WTC11 (cell line): ENCODE measurements at regions not wholly inside any gene's neighbourhood (a gene's known extent, or its start where the extent isn't known, plus 50 kb on each side); places are given as distances from the start of the nearest gene placed in this dataset.

ENCODE experiments used
- ATAC-seq: fragments of 200-7000 bp; cut with Tn5 transposase; 2 replicates; pipeline ENCODE4 v1.10.0; 2021; ENCODE audit warnings: mild to moderate bottlenecking, moderate library complexity
- CTCF ChIA-PET: fragments of 300-600 bp; sonication (Branson Sonifier 250); formaldehyde crosslinking; loops from one replicate; lab custom pipeline; 2021; ENCODE audit warnings: antibody characterized with exemption; lab: Charles Lee
- POLR2A ChIA-PET: fragments of 350-600 bp; sonication (Branson Sonifier 250); formaldehyde crosslinking; loops from one replicate; lab custom pipeline; 2021; ENCODE audit warnings: antibody characterized with exemption; lab: Charles Lee
- DNase-seq: peaks from one replicate; pipeline ENCODE4 v3.0.0; 2021; ENCODE audit warnings: low spot score
- H3K27ac Mint-ChIP-seq: 2 replicates; pipeline ENCODE4 v1.8.0; 2021; ENCODE audit warnings: mixed read lengths
- H3K27me3 Mint-ChIP-seq: 2 replicates; pipeline ENCODE4 v1.8.0; 2021; ENCODE audit warnings: low read depth, mild to moderate bottlenecking, moderate library complexity, mixed read lengths
- H3K36me3 Mint-ChIP-seq: 2 replicates; pipeline ENCODE4 v1.8.0; 2021; ENCODE audit warnings: mixed read lengths
- H3K4me1 Mint-ChIP-seq: 2 replicates; pipeline ENCODE4 v1.8.0; 2022; ENCODE audit warnings: mixed read lengths
- H3K4me3 Mint-ChIP-seq: 2 replicates; pipeline ENCODE4 v1.8.0; 2021; ENCODE audit warnings: mild to moderate bottlenecking, moderate library complexity, mixed read lengths
- H3K9me3 Mint-ChIP-seq: 2 replicates; pipeline ENCODE4 v1.8.0; 2021; ENCODE audit warnings: mixed read lengths
- E2F4 ChIP-seq: sonication (generic); formaldehyde crosslinking; IDR thresholded peaks from 2 replicates; pipeline ENCODE4 v1.8.1; 2022; ENCODE audit warnings: low read depth, mild to moderate bottlenecking, moderate library complexity, missing genetic modification reagents, borderline replicate concordance
- ESRRA ChIP-seq: sonication (generic); formaldehyde crosslinking; IDR thresholded peaks from 2 replicates; pipeline ENCODE4 v1.8.1; 2022; ENCODE audit warnings: mild to moderate bottlenecking, missing genetic modification reagents, borderline replicate concordance
- ETV6 ChIP-seq: sonication (generic); formaldehyde crosslinking; IDR thresholded peaks from 2 replicates; pipeline ENCODE4 v1.8.1; 2022; ENCODE audit warnings: mild to moderate bottlenecking, missing genetic modification reagents
- FOXP1 ChIP-seq: sonication (generic); formaldehyde crosslinking; IDR thresholded peaks from 2 replicates; pipeline ENCODE4 v1.8.0; 2022; ENCODE audit warnings: missing genetic modification reagents, mild to moderate bottlenecking, moderate library complexity, borderline replicate concordance
- HMGXB4 ChIP-seq: sonication (generic); formaldehyde crosslinking; IDR thresholded peaks from 2 replicates; pipeline ENCODE4 v1.8.1; 2023; ENCODE audit warnings: mild to moderate bottlenecking, moderate library complexity, missing genetic modification reagents
- JUN ChIP-seq: sonication (generic); formaldehyde crosslinking; IDR thresholded peaks from 2 replicates; pipeline ENCODE4 v1.8.0; 2023; ENCODE audit warnings: mild to moderate bottlenecking, missing genetic modification reagents
- MYBL2 ChIP-seq: sonication (generic); formaldehyde crosslinking; IDR thresholded peaks from 2 replicates; pipeline ENCODE4 v1.8.1; 2023; ENCODE audit warnings: mild to moderate bottlenecking, moderate library complexity, missing genetic modification reagents
- NFATC4 ChIP-seq: fragments of 250-450 bp; sonication (Bioruptor Pico); IDR thresholded peaks from 2 replicates; pipeline ENCODE4 v1.9.0; 2021; ENCODE audit warnings: mild to moderate bottlenecking
- OVOL2 ChIP-seq: fragments of 250-450 bp; sonication (Bioruptor Pico); IDR thresholded peaks from 2 replicates; pipeline ENCODE4 v1.9.0; 2021; ENCODE audit warnings: mild to moderate bottlenecking, borderline replicate concordance
- PRDM15 ChIP-seq: sonication (generic); formaldehyde crosslinking; IDR thresholded peaks from 2 replicates; pipeline ENCODE4 v1.8.0; 2022; ENCODE audit warnings: missing genetic modification reagents
- PRRX2 ChIP-seq: fragments of 250-450 bp; sonication (Bioruptor Pico); IDR thresholded peaks from 2 replicates; pipeline ENCODE4 v1.8.0; 2021; ENCODE audit warnings: mild to moderate bottlenecking
- SP1 ChIP-seq: sonication (generic); formaldehyde crosslinking; conservative IDR thresholded peaks from 2 replicates; pipeline ENCODE4 v1.8.1; 2022; ENCODE audit warnings: missing genetic modification reagents
- STAT6 ChIP-seq: sonication (generic); formaldehyde crosslinking; conservative IDR thresholded peaks from 2 replicates; pipeline ENCODE4 v1.8.1; 2023; ENCODE audit warnings: mild to moderate bottlenecking, low read depth, missing genetic modification reagents, moderate library complexity
- TCF7 ChIP-seq: sonication (generic); formaldehyde crosslinking; IDR thresholded peaks from 2 replicates; pipeline ENCODE4 v1.8.0; 2022; ENCODE audit warnings: mild to moderate bottlenecking, low read depth, missing genetic modification reagents, moderate library complexity
- TEAD1 ChIP-seq: sonication (generic); formaldehyde crosslinking; IDR thresholded peaks from 2 replicates; pipeline ENCODE4 v1.8.0; 2022; ENCODE audit warnings: mild to moderate bottlenecking, missing genetic modification reagents
- TP53 ChIP-seq: sonication (generic); formaldehyde crosslinking; IDR thresholded peaks from 2 replicates; pipeline ENCODE4 v1.8.1; 2023; ENCODE audit warnings: mild to moderate bottlenecking, missing genetic modification reagents
- ZMAT4 ChIP-seq: fragments of 250-450 bp; sonication (Bioruptor Pico); IDR thresholded peaks from 2 replicates; pipeline ENCODE4 v1.9.0; 2021; ENCODE audit warnings: mild to moderate bottlenecking
- ZNF317 ChIP-seq: sonication (generic); formaldehyde crosslinking; IDR thresholded peaks from 2 replicates; pipeline ENCODE4 v1.8.1; 2023; ENCODE audit warnings: low read depth, mild to moderate bottlenecking, moderate library complexity, missing genetic modification reagents, borderline replicate concordance
- ZNF396 ChIP-seq: fragments of 250-450 bp; sonication (Bioruptor Pico); IDR thresholded peaks from 2 replicates; pipeline ENCODE4 v1.8.0; 2021; ENCODE audit warnings: mild to moderate bottlenecking, moderate library complexity, borderline replicate concordance
- ZNF423 ChIP-seq: fragments of 250-450 bp; sonication (Bioruptor Pico); IDR thresholded peaks from 2 replicates; pipeline ENCODE4 v2.1.2; 2022; ENCODE audit warnings: mild to moderate bottlenecking, moderate library complexity
- ZNF671 ChIP-seq: fragments of 250-450 bp; sonication (Bioruptor Pico); IDR thresholded peaks from 2 replicates; pipeline ENCODE4 v1.8.0; 2021; ENCODE audit warnings: mild to moderate bottlenecking
- ZSCAN18 ChIP-seq: fragments of 250-450 bp; sonication (Bioruptor Pico); IDR thresholded peaks from 2 replicates; pipeline ENCODE4 v2.1.2; 2022; ENCODE audit warnings: mild to moderate bottlenecking, moderate library complexity

GRCh38 chr14:45558183-45558582 lies 305.2 kb upstream of the MIS18BP1 start:
- ChIA-PET POLR2A (no interaction called here), CTCF (no interaction called here)
- Mint-ChIP-seq H3K9me3 (peaks cover 9% of the 10 kb centered on the region; the same call in 1 of the 2 replicates), H3K4me3 (no peak overlapping the region), H3K36me3 (0 out of 2 replicates have a peak, but pooled peaks cover 3% of the 10 kb centered on the region), H3K4me1 (peaks cover 3% of the 10 kb centered on the region), H3K27me3 (no peaks in the 10 kb centered on the region), H3K27ac (no peak overlapping the region)
- TF ChIP-seq ESRRA (CRISPR knock-in tag), result no peak
- TF ChIP-seq JUN (CRISPR knock-in tag), result no peak
- TF ChIP-seq HMGXB4, result no peak
- TF ChIP-seq ZNF317 (CRISPR knock-in tag), result no peak
- no peak for TF ChIP-seq PRDM15 (CRISPR knock-in tag)
- no peak for TF ChIP-seq ZNF396 (CRISPR knock-in tag)
- no peak for TF ChIP-seq NFATC4
- no peak for TF ChIP-seq OVOL2 (CRISPR knock-in tag)
- TF ChIP-seq TEAD1 (CRISPR knock-in tag), result no peak
- no peak for TF ChIP-seq STAT6
- no peak for TF ChIP-seq SP1 (CRISPR knock-in tag)
- TF ChIP-seq PRRX2 (CRISPR knock-in tag), result no peak
- TF ChIP-seq ZMAT4 (CRISPR knock-in tag), result no peak
- TF ChIP-seq ZNF671, result no peak
- DNase-seq (no peak), ATAC-seq (no peak)

GRCh38 chr14:45553981-45554380 lies 301.0 kb upstream of the MIS18BP1 start:
- no peak overlapping the region for H3K27ac Mint-ChIP-seq
- no peak overlapping the region for H3K4me3 Mint-ChIP-seq
- H3K9me3 Mint-ChIP-seq, result 0 out of 2 replicates have a peak, but pooled peaks cover 4% of the 10 kb centered on the region
- H3K36me3 Mint-ChIP-seq, result 0 out of 2 replicates have a peak, but pooled peaks cover 3% of the 10 kb centered on the region
- peaks cover 30% of the 10 kb centered on the region for H3K4me1 Mint-ChIP-seq
- no peak for DNase-seq
- ChIA-PET CTCF (no interaction called here), POLR2A (no interaction called here)
- H3K27me3 Mint-ChIP-seq, result peaks cover 12% of the 10 kb centered on the region
- ATAC-seq, result no peak
- TF ChIP-seq ZNF396 (CRISPR knock-in tag) (no peak), ZSCAN18 (CRISPR knock-in tag) (no peak), E2F4 (no peak), STAT6 (no peak), ZNF423 (no peak), MYBL2 (CRISPR knock-in tag) (no peak), TP53 (no peak), FOXP1 (no peak), TCF7 (CRISPR knock-in tag) (no peak), ETV6 (no peak)
